IPS-18c (cell line): ENCODE measurements at regions not wholly inside any gene's neighbourhood (a gene's known extent, or its start where the extent isn't known, plus 50 kb on each side); places are given as distances from the start of the nearest gene placed in this dataset.

Experiments
- H3K4me3 ChIP-seq: 2 replicates; pipeline ENCODE4 v1.7.0; 2013; ENCODE audit warnings: low read depth, mild to moderate bottlenecking, low read length, moderate library complexity; ENCODE audit not compliant: insufficient read depth
- H3K9me3 ChIP-seq: one replicate; pipeline ENCODE4 v1.6.1; 2013; ENCODE audit warnings: mild to moderate bottlenecking, low read length, moderate library complexity; ENCODE audit not compliant: control insufficient read depth, insufficient read depth

- Histone ChIP-seq H3K4me3 (no peak overlapping the region), H3K9me3 (no peaks in the 10 kb centered on the region)
Observed at GRCh38 chr10:31081937-31082840, 50.5 kb upstream of the ZNF438 start.

- Histone ChIP-seq H3K4me3 (no peak overlapping the region), H3K9me3 (no peaks in the 10 kb centered on the region)
Observed at GRCh38 chr10:31083765-31084184, 52.1 kb upstream of the ZNF438 start.

- no peak overlapping the region for H3K4me3 ChIP-seq
- H3K9me3 ChIP-seq, result no peaks in the 10 kb centered on the region
Observed at GRCh38 chr10:31087011-31087410, 55.3 kb upstream of the ZNF438 start.

GRCh38 chr10:31087851-31088250 is 56.2 kb upstream of the ZNF438 start:
- Histone ChIP-seq H3K9me3 (no peaks in the 10 kb centered on the region), H3K4me3 (no peak overlapping the region)

- Histone ChIP-seq H3K9me3 (no peaks in the 10 kb centered on the region), H3K4me3 (no peak overlapping the region)
Observed at GRCh38 chr10:31090894-31091607, 59.4 kb upstream of the ZNF438 start.

GRCh38 chr10:31095677-31096560 is 64.3 kb upstream of the ZNF438 start:
- Histone ChIP-seq H3K9me3 (no peaks in the 10 kb centered on the region), H3K4me3 (no peak overlapping the region)

GRCh38 chr10:31098046-31098445 is 66.4 kb upstream of the ZNF438 start:
- H3K9me3 ChIP-seq, result no peaks in the 10 kb centered on the region
- no peak overlapping the region for H3K4me3 ChIP-seq

- H3K4me3 ChIP-seq, result no peak overlapping the region
- H3K9me3 ChIP-seq, result peaks cover under 1% of the 10 kb centered on the region
Observed at GRCh38 chr10:31099094-31099493, 67.4 kb upstream of the ZNF438 start.

- Histone ChIP-seq H3K9me3 (peaks cover 2% of the 10 kb centered on the region), H3K4me3 (no peak overlapping the region)
Observed at GRCh38 chr10:31099664-31100063, 68.0 kb upstream of the ZNF438 start.

- Histone ChIP-seq H3K9me3 (peaks cover 2% of the 10 kb centered on the region), H3K4me3 (no peak overlapping the region)
Observed at GRCh38 chr10:31100115-31100601, 68.5 kb upstream of the ZNF438 start.

GRCh38 chr10:31100662-31101061 is 69.0 kb upstream of the ZNF438 start:
- Histone ChIP-seq H3K4me3 (no peak overlapping the region), H3K9me3 (peaks cover 2% of the 10 kb centered on the region)

- Histone ChIP-seq H3K4me3 (no peak overlapping the region), H3K9me3 (peaks cover 2% of the 10 kb centered on the region)
Observed at GRCh38 chr10:31101123-31101522, 69.5 kb upstream of the ZNF438 start.

- H3K9me3 ChIP-seq, result peaks cover 2% of the 10 kb centered on the region
- no peak overlapping the region for H3K4me3 ChIP-seq
Observed at GRCh38 chr10:31102421-31102820, 70.8 kb upstream of the ZNF438 start.

GRCh38 chr10:31103112-31103511 is 71.4 kb upstream of the ZNF438 start:
- H3K4me3 ChIP-seq, result no peak overlapping the region
- H3K9me3 ChIP-seq, result peaks cover 2% of the 10 kb centered on the region

- Histone ChIP-seq H3K9me3 (no peaks in the 10 kb centered on the region), H3K4me3 (no peak overlapping the region)
Observed at GRCh38 chr10:31112961-31113360, 81.3 kb upstream of the ZNF438 start.

GRCh38 chr10:31116226-31116625 is 84.6 kb upstream of the ZNF438 start:
- Histone ChIP-seq H3K4me3 (no peak overlapping the region), H3K9me3 (no peaks in the 10 kb centered on the region)

GRCh38 chr10:31118556-31118955 is 86.9 kb upstream of the ZNF438 start:
- Histone ChIP-seq H3K4me3 (no peak overlapping the region), H3K9me3 (no peaks in the 10 kb centered on the region)
